ENCODE measurements at regions not wholly inside any gene's neighbourhood (a gene's known extent, or its start where the extent isn't known, plus 50 kb on each side); places are given as distances from the start of the nearest gene placed in this dataset.

GRCh38 chr3:146313746-146314111 lies 62.8 kb upstream of the PLSCR4 start:
- TF ChIP-seq, protein P1, sequence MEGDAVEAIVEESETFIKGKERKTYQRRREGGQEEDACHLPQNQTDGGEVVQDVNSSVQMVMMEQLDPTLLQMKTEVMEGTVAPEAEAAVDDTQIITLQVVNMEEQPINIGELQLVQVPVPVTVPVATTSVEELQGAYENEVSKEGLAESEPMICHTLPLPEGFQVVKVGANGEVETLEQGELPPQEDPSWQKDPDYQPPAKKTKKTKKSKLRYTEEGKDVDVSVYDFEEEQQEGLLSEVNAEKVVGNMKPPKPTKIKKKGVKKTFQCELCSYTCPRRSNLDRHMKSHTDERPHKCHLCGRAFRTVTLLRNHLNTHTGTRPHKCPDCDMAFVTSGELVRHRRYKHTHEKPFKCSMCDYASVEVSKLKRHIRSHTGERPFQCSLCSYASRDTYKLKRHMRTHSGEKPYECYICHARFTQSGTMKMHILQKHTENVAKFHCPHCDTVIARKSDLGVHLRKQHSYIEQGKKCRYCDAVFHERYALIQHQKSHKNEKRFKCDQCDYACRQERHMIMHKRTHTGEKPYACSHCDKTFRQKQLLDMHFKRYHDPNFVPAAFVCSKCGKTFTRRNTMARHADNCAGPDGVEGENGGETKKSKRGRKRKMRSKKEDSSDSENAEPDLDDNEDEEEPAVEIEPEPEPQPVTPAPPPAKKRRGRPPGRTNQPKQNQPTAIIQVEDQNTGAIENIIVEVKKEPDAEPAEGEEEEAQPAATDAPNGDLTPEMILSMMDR (conservative IDR thresholded peaks at IDR 0.05), result no peak
- TF ChIP-seq ZFX (IDR thresholded peaks at IDR 0.05), result no peak

Data from C4-2B (cell line).